Epithelial cell of proximal tubule (primary cell): ENCODE measurements at regions not wholly inside any gene's neighbourhood (a gene's known extent, or its start where the extent isn't known, plus 50 kb on each side); places are given as distances from the start of the nearest gene placed in this dataset.

ENCODE experiments used
- DNase-seq: peaks from one replicate; pipeline ENCODE4 v3.0.0-alpha.2; 2011; ENCODE audit warnings: low read depth
- H3K4me3 ChIP-seq: 2 replicates; pipeline ENCODE4 v1.5.1; 2011; ENCODE audit warnings: low read depth, mild to moderate bottlenecking, low read length
- TF ChIP-seq, protein P1 (sequence below): conservative IDR thresholded peaks from 2 replicates; pipeline ENCODE4 v1.5.1; 2012; ENCODE audit warnings: low read depth, mild to moderate bottlenecking, low read length

DNA sequence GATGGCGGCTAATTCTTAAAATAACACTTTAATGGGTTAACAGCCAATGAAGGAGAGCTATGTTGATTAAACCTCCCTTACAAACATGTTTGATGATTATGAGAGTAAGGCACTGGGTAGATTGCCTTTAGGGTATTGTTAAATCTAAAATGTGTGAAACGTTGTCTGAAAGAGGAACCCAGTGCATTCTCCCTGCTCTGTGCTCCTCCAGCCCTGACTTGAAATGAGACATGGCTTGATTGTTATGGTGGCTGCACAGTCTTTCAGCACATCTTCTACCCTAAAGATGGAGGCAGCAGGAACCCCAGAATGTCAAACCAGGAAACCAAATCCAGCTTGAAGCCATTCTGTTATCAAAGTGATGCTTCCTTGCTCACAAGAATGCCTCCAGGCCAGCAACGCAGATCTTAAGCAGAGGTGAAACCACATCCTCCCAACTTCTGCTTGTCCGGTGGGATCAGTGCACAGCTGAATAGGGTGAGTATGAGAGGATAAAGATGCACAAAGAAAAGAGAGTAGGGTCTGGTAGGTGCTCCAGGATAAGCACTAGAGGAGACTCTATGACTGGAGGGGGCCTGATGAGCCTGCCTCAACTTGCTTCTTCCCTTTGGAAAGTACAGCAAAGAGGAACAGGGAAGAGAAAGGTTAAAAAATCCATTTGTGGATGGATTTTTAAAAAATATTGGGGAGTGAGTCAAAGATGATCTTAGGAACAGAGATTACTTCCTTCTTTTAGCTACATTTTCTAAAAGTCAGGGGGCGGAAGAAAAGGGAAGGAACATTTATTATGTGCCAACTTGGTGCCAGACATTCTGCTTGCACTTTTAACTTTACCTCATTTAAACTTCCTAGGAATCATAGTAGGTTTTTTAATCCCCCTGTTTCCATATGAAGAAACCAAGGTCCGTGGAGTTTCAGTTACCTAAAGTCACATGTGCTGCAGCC, 523.0 kb downstream of the TXNL1 start:
- H3K4me3 ChIP-seq: no peak overlapping the region
- TF ChIP-seq, protein P1, sequence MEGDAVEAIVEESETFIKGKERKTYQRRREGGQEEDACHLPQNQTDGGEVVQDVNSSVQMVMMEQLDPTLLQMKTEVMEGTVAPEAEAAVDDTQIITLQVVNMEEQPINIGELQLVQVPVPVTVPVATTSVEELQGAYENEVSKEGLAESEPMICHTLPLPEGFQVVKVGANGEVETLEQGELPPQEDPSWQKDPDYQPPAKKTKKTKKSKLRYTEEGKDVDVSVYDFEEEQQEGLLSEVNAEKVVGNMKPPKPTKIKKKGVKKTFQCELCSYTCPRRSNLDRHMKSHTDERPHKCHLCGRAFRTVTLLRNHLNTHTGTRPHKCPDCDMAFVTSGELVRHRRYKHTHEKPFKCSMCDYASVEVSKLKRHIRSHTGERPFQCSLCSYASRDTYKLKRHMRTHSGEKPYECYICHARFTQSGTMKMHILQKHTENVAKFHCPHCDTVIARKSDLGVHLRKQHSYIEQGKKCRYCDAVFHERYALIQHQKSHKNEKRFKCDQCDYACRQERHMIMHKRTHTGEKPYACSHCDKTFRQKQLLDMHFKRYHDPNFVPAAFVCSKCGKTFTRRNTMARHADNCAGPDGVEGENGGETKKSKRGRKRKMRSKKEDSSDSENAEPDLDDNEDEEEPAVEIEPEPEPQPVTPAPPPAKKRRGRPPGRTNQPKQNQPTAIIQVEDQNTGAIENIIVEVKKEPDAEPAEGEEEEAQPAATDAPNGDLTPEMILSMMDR: no peak
- no peak for DNase-seq

DNA sequence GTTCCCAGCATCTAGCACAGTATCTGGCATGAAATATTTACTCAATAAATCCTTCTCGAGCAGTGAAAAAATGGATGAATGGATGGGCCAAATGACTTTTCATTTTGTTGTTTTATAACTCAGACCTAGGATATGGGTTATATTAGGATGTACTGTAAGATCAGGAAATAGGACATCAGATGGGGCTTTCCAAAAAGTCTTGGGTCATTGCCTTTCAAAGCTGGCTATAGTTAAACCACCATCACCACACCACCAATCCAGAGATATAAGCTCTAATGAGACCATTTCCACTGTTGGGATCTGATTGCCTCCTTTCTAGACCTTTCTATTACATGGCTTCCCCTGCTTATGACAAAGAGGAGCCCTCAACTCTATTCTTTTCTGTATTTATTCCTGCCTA, 525.0 kb upstream of the TCF4 start:
- DNase-seq: no peak
- no peak overlapping the region for H3K4me3 ChIP-seq
- TF ChIP-seq, protein P1: no peak

DNA sequence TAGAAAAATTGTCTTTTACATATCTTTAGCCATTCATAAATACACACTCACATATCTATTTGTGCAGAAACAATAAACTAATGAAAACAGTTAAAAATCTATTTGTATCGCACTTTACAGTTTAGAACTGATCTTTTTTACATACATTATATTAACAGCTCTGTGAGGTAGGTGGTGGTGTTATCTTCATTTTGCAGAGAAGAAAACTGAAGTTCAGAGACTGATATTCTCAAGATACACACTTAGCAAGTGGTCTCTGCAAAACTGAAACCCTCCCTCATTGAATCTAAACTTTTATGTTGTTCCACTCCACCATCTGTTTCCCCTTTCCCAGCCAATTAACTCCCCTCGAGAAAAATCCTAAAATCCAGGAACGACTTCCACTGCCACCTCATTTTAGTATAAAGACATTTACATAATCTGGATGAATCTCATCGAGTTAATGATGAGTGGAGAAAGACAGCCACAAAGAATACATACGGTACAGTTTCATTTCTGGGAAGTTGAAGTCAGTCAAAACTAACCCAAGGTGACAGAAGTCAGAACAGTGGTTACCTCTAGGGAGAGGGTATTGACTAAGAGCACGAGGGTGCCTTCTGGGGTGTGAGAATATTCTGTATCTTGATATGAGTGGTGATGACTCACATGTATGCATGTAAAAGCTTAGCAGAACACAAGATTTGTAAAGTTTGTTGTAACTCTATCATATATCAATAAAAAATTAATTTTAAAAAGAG, 524.2 kb upstream of the TCF4 start:
- TF ChIP-seq, protein P1: no peak
- DNase-seq: no peak
- no peak overlapping the region for H3K4me3 ChIP-seq

DNA sequence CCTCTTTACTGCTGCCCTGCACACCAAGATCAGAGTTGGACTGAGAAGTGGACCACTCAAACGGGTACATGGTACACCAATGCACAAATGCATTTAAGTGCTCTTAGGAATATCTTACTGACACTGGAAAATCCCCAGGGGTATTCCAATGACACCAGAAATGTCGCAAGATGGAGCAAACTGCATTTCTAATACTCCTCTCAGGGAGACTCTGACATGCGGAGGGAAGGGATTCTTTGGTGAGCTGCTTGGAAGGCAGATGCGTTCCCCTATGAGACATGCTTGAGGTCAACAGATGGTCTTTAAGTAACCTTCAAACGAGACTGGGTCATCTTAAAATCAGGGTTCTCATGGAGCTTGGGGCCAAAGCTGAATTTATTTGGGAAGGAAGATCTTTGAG, 521.8 kb upstream of the TCF4 start:
- no peak overlapping the region for H3K4me3 ChIP-seq
- no peak for DNase-seq
- TF ChIP-seq, protein P1: no peak

DNA sequence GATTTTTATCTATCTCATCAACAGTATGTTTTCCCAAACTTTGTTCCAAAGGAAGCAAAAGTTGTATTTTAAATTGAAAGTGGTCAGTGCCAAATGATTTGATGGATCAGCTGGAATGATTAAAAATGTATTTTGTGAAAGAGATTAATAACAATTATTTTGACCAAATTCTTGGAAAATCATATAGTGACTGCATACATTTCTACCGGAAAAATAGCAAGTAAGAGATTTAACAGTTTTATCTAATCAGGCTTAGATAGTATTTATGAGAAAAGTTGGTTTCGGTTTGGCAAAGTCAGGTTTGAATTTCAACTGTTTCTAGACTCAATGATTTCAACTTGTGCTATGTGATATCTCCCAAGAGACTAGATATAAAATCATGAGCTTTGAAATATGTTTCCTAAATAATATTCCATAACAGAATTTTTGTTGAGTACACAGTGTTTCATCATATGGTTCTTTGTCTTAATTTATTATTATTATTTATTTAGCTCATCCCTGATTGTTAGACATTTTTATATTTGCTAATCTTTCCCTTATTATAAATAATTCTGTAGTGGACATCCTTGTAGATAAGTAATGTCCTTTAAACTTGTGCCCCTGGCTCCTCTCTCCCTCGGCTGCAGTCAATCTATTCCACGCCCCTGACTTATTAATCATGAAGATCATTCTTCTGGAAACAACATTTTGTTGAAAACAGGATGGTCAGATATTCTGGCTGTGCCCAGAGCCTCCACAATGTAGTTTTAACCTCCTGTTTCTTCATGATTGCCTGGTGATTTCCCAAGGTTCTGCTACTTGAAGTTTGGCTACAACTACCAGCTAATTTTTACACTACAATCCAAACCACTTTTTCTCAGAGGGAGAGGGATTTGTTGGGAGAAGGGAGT, 520.7 kb upstream of the TCF4 start:
- no peak for DNase-seq

More for the DNA sequence above, 520.7 kb upstream of the TCF4 start:
- TF ChIP-seq, protein P1: no peak
- H3K4me3 ChIP-seq: no peak overlapping the region
